Posterior vena cava (tissue), 2 donors: ENCODE measurements at regions not wholly inside any gene's neighbourhood (a gene's known extent, or its start where the extent isn't known, plus 50 kb on each side); places are given as distances from the start of the nearest gene placed in this dataset.
A peak's percentile ranks its signal among the peaks of the same experiment; 100 is the strongest.

Experiments used
- DNase-seq: peaks from one replicate; pipeline ENCODE4 v3.0.0-alpha.2; 2020; ENCODE audit warnings: low spot score
- intact Hi-C, 2 donors: fragments of 100-400 bp; cut with DNase I; formaldehyde crosslinking; loops; one replicate each; pipeline versions ENCODE4 v1.14.1 to v1.14.2; 2022 to 2023
- donor health status: DM: yes; HTN: yes; CAD: no.
- donor health status: DM: yes; HTN: yes; CAD: no.

DNA sequence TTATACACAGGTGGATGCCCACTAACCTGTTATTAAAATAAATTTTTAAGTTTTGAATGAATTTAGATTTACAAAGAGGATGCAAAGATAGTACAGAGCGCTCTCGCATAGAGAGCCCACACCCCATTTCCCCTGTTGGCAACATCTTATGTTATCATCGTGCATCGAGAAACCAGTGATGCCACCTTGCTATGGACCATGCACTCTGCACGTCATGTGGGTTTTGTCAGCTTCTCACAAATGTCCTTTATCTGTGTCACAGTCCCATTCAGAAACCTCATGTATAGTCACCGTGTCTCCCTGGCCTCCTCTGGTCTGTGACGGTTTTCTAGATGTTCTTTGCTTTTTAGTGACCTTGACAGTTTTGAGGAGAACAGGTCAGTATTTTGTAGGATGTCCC lies 60.0 kb downstream of the ING1 start:
- intact Hi-C loops, result loop anchor here in 1 of 2 donors (10.0 kb wide), 1 partner anchor 749 kb away; no protein-coding TSS in a partner anchor
- DNase-seq, result no peak

- intact Hi-C loops, result loop anchor here in 1 of 2 donors (10.0 kb wide), 1 partner anchor 749 kb away; no protein-coding TSS in a partner anchor
- no peak for DNase-seq
Observed at GRCh38 chr13:110774051-110774450, 60.6 kb downstream of the ING1 start.

GRCh38 chr13:110774490-110774889 lies 61.0 kb downstream of the ING1 start:
- DNase-seq, result no peak
- intact Hi-C loops, result loop anchor here in 1 of 2 donors (10.0 kb wide), 1 partner anchor 750 kb away; no protein-coding TSS in a partner anchor

GRCh38 chr13:110775576-110775975 lies 62.1 kb downstream of the ING1 start:
- intact Hi-C loops, result loop anchor here in 1 of 2 donors (10.0 kb wide), 1 partner anchor 751 kb away; no protein-coding TSS in a partner anchor
- DNase-seq, result no peak

- intact Hi-C loops, result loop anchor here in 1 of 2 donors (10.0 kb wide), 1 partner anchor 753 kb away; no protein-coding TSS in a partner anchor
- no peak for DNase-seq
Observed at GRCh38 chr13:110777251-110777820, 63.8 kb downstream of the ING1 start.

- intact Hi-C loops, result loop anchor here in 1 of 2 donors (10.0 kb wide), 1 partner anchor 754 kb away; no protein-coding TSS in a partner anchor
- DNase-seq, result no peak
Observed at GRCh38 chr13:110779022-110779421, 65.5 kb downstream of the ING1 start.

DNA sequence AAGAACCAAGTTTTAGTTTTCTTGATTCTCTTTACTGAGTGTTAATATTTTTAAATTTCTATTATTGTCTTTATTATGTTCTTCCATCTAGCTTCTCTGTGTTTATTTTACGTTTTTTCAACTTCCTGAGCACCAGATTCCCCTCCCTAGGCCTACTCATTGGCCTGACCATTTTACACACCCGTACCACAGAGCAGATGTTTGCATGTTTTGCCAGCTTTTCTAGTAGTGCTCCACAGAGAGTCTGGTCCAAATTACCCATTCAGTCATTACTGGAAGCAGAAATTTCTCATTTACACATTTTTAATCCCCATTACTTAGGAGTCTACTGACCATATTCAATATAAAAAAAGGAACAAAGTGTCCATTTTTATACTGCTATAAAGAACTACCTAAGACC lies 66.9 kb downstream of the ING1 start:
- intact Hi-C loops, result no loop called here
- no peak for DNase-seq

GRCh38 chr13:110782185-110782584 lies 68.7 kb downstream of the ING1 start:
- intact Hi-C loops, result no loop called here
- DNase-seq, result no peak

DNA sequence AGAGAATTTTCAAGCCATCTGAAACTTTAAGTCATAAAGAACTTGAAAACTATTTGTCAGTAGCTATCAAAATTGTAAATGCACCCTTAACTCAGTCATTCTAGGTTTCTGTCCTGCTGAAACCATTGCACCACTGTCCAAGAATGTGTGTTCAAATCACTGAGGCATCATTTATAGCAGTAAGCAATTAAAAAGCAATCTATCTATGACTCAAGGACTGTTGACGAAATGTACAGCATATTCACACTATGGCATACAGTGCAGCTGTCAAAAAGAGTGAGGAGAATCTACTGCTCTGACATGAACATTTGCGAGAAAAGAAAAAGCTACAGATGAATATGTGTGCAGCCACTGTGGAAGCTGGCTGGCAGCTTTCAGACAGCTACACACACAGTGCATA lies 71.2 kb downstream of the ING1 start:
- DNase-seq, result no peak
- intact Hi-C loops, result no loop called here

DNA sequence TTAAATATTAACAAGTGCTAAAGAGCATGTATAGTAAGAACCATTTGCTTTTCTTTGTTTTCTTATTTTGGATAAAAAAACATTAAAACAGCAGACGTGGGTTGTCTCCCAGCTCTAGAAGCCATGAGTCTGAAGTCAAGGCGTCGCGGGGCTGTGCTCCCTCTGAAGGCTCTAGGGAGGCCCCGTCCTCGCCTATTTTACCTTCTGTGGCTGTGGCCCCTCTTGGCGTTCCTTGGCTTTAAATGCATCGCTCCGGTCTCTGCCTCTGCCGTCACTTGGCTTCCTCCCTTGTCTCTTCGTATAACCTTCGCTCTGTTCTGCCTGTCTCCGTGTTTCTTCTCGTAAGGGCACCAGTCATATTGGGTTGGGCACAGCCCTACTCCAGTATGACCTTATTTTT lies 75.3 kb downstream of the ING1 start:
- DNase-seq, result no peak
- intact Hi-C loops, result no loop called here

GRCh38 chr13:110789871-110790270 lies 76.4 kb downstream of the ING1 start:
- no peak for DNase-seq
- intact Hi-C loops, result no loop called here

DNA sequence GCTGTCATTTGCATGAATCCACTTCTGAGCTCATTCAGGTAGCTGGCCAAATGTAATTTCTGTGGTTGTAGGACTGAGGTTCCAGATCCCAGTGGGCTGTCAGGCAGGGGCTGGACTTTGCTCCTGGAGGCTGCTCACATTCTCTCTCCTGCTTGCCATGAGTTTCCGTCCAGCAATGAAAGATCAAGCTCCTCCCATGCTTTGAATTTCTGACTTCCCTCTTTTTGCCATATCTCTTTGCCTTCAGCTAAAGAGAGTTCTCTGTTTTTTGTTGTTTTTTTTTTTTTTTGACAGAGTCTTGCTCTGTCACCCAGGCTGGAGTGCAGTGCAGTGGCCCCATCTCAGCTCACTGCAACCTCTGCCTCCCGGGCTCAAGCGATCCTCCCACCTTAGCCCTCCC lies 76.9 kb downstream of the ING1 start:
- intact Hi-C loops, result no loop called here
- DNase-seq, result no peak

DNA sequence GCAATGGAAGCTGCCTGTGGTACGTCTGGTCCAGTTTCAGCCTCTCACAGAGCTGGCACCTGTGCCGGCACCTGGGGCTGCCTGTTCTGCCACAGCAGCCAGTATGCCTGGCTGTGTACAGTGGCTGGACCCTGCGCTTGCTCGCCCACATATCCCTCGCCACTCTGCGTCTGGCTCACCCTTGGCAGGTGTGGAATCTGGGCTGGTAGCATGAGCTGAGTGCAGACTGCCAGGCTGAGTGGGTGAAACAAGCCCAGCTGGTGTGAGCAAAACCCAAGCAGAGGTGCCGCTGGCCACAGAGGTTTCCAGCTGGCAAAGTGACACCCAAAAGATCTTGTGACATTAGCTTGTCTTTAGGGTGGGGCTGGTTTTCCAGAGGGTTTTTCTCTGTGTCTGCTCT lies 80.7 kb downstream of the ING1 start:
- DNase-seq, result no peak
- intact Hi-C loops, result no loop called here

GRCh38 chr13:110797230-110797877 lies 83.9 kb downstream of the ING1 start:
- intact Hi-C loops, result no loop called here
- no peak for DNase-seq

- DNase-seq, result peak; percentile 29
- intact Hi-C loops, result no loop called here
Observed at GRCh38 chr13:110798081-110798994, 84.8 kb downstream of the ING1 start.

DNA sequence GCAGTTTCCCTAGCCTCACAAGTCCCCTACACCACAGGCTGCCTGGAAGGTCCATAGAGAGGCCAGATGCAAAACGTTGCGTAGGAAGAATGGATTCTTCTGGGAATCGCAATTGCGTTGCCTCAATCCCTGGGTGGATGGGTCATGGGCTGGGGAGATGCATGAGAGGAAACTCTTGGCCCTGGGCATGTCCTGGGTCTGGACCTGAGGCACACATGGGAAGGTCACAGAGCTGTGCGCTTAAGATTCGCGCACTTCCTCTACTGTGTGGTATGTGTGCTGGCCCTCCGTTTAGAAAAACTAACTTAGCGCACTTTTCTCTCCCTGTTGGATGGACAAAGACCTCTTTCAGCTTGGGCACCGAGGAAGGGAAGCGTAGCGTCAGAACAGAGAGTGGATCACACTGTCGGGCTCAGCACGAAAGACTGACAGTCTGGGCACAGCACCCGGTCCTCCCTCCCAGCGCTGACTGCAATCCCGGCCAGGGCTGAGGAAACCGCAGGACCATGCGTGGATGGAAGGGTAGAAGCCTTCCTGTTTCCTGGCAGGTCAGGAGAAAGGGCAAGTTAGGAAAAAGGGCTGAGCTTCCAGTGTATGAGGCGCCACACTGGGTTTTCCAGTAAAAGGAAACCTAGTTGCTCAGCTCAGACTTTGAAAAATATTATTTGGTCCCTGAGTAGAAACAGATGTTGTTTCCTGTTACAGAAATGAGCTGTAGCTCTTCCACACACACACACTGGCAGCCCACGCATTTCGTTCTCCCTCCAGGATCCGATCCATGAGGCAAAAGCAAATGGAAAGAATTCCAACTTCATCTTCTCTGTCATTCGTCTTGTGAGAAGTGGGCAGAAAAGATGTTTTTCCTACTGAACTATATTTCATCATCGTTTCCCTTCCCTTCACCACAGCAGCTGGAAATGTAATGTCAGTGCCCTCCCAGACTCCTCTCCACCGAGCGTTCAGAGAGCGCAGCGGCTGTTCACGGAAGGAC lies 86.0 kb downstream of the ING1 start:
- intact Hi-C loops, result no loop called here
- peak; percentile 90 for DNase-seq

DNA sequence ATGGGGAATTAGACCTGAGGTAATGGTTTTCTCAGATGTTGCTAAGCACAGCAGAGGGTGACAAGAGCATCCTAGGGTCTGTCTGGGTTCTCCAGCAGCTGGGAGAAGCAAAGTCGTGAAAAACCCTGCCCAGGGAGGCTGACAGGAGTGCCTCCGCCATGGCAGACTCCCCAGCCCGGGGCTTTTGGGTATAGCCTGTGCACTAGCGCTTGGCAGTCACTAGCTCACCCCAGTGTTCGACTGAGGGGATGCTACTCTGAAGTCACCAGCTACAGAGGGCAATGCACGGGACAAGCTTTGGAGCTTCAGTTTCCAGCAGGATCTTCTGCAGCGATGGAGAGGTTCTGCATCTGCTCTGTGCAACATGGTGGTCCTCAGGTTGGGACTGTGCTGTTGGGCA lies 87.5 kb downstream of the ING1 start:
- no peak for DNase-seq
- intact Hi-C loops, result no loop called here

DNA sequence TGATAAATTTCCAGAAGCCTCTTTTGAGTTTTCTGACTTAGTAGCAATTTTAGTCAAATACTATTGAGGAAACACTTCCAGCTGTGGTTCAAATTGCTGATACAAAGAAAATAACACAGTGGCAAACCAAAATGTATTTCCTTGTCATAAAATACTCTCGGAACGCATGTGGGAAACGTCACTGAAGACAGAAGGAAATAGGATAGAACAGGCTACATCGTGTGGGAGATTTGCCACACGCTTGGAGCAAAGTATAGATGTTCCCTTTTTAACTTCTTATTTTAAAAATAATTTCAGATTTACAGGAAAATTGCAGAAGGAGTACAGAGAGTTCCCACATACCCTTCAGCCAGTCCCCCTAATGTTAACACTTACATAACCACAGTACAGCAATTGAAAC lies 88.8 kb downstream of the ING1 start:
- intact Hi-C loops, result no loop called here
- no peak for DNase-seq

DNA sequence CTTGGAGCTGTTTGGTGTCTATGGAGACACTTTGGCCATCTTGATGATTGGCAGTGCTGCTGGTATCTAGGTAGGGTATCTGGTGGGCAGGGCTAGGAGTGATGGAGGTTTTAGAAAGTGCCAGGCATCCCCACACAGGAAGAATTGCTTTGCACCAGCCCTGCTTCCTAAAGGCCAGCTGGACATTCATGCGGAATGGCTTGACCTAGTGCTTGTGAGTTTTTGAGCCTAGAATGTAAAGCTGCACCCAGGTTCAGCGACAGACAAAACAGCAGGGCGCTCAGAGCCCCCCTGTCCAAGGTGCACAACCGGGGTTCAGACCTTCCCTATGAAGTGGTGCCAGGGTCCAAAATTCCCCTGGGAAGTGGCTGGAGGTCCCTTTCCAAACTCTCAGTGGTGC lies 93.1 kb downstream of the ING1 start:
- DNase-seq, result peak; percentile 26
- intact Hi-C loops, result no loop called here
